GM21717 (cell line): ENCODE measurements at regions not wholly inside any gene's neighbourhood (a gene's known extent, or its start where the extent isn't known, plus 50 kb on each side); places are given as distances from the start of the nearest gene placed in this dataset.
"Not testable (repeated sequence)": the region's sequence is repeated elsewhere in the genome, so short reads cannot be mapped to it uniquely, and the experiment has no call there.

ENCODE experiments used
- ATAC-seq: cut with Tn5 transposase; IDR thresholded peaks from one replicate; pipeline ENCODE4 v1.9.1; 2021; ENCODE audit warnings: mild to moderate bottlenecking, moderate library complexity; ENCODE audit not compliant: unreplicated experiment

DNA sequence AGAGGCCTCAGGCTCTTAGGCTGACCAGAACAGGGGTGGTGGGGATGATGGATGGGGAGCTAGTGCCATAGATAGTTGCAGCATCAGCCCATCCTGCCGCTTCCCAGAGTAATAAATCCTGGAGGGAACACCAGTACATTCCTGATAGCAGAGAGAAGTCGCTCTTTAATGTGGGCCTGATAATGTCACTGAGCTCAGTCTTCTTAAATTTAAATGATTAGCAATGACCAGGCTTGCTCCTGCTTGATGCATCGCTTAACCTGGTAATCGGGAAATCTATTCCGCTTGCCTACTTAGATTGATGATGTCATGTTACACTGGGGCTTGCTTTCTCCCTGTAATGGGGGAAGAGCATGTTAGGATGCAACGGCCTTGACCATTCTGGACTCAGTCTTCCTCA lies 218.6 kb upstream of the PLXNA2 start:
- ATAC-seq = no peak

DNA sequence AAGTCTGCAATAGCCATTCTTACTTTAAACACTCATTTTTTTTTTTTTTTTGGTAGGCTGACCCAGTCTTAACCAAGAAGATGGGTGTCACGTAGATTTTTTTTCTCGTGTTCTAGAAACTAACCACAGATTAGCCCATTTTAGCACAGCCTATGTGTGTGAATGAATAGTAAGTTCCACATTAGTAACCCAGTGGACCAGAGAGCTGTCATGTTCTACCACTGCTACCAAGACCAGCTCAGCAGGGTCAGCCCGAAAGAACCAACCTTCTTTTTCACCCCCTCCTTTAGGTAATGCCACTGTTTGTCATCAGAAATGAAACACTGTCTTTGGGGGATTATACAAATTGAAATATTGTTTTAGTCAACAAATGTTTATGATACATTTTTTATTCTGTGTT lies 221.1 kb upstream of the PLXNA2 start:
- ATAC-seq = no peak

DNA sequence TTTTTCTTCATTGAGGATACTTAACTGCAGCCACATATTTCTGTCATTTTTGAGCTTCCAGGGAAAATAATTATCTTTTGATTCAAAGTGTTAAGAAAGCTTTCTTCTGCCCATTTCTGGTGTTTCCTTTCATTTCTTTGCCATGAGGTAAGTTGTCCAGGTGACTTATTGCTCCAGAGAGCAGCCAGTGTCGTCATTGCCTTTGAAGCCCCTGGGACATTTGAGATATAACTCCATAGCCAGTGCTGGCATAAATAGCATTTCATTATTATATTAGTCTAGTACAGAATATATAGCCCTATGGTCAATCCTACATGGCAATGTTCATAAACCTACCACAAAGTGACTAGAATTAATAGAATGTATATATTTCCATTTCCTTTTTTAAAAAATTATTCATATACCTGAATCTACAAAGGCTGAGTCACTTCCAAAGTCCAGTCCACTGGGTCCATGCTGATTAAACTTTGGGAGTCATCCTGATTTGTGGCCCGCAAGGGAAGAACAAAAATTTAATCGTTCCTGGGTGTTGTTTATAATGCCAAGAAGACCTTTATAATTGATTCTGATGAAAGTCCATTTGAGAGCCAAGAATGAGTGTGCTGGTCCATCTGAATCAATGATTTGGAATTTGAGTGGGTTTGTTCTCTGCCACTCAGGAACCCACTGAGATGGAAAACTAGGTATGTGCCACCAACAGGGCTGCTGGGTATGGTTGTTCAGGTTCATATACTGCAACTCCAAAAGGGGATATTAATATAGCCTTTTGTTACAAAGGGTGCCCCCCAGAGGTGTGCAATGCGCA lies 221.8 kb upstream of the PLXNA2 start:
- no peak for ATAC-seq

DNA sequence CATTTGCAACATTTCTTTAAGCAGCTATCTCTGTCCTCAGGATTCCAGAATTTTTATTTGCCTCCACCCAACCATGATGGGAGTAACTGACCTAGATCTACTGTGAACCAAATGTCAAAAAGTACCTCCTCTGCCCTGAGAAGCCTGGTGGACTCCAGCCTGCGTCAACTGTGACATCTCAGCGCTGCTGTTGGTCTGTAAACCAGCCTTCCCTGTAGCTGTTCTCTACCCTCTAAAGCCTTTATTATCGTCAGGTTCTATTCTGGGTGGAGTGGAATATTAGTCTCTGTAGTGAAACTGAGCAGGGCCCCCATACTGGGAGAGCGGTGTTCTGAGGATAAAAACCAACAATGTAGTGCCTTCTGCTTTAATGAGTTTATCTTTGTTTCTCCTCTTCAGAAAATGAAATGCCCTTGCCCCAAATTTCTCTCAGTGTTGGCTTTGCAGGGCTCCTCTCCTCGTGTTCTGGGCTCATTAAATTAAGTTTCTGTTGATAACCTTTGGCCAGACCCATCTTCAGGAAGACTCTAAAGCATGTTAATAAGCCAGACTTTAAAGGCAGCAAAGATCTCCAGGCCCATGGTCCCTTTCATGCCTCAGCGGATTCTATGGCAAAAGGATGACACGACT lies 223.1 kb upstream of the PLXNA2 start:
- ATAC-seq = no peak

DNA sequence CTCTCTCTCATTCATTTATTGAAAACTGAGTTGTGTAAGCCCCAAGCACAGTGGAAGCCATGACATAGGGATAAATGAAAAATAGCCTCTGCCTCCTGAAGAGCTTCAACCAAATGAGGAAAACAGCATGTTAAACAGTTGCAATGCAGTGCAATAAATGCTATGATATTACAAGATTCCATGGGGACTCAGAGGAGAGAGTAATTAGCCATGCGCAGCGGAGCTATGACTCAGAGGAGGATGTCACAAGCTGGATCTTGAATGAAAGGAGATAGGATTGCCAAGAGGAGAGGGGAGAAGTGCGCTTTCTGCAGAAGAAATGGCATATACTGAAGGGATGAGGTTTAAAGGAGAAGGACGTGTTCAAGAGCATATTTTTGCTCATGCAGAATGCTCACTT lies 231.3 kb upstream of the PLXNA2 start:
- ATAC-seq = no peak

DNA sequence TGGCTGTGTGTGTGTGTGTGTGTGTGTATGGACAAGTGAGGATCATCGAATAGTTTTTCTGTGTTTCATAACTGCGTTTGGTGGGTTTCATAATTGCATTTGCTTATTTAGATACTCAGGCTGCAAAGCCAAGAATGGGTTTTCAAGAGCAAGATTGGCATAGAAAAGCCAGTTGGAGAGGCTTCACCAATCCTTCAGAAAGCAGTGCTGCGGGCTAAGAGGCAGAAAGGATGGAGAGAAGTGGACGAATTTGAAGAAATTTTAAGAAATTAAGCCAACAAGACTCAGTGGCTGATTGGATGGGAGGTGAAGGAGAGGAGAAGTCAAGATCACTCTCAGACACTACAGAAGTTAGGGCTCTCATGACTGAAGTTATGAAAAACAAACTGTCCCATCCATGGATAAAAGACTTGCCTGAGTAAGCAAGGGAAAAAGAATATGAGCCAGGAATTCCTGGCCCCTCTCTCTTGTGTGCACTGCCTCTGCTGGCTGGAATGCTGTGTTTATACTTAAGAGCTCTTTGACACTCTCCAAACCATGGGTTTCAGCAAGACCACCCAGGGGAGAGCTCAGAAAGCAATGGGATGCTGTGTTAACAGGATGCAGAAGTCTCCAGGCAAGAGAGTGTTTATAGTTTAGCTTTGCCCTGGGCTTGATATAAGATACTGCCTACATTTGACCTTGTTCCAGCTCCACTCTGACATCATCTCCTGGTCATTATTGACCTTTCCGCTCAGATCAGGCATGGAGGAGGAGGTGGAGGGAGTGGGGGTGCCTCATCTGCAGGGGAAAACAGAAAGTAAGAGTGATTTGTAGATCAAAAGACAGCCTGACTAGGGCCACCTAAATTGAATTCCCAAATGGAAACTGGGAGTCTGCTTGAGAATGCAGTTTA lies 232.0 kb upstream of the PLXNA2 start:
- ATAC-seq = no peak

DNA sequence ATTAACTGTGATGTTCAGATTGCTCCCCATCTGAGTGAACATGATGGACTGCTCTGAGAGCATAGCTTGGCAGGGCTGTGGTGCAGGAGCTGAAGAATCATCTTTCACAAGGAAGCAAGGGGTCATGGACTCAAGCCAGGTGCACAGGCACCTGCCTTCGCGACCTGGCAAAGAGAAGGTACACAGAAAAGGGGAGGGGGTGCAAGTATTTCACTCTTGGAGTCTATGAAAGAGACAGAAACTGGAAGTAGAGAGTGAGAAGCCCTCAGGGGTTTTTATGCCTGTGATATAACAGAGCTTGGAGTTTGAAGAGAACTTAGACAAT lies 232.6 kb upstream of the PLXNA2 start:
- no peak for ATAC-seq

DNA sequence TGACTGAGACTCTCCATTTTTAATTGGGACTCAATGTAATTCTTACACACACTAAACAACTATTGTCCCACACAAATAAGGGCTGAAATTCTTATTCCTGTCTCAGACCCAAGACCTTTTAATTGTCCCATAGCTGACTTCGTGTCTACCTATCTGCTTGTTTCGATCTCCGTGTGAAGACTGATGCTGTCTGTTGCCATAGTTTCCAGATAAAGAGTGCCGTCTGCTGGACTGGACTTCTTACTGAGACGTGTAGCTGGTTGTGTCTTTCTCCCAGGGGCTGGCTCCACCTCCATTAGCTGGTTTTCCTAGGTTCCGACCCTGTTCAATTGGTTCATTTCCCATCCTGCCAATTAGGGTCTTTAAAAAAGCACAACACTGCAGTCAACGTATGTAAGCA lies 235.3 kb upstream of the PLXNA2 start:
- no peak for ATAC-seq

DNA sequence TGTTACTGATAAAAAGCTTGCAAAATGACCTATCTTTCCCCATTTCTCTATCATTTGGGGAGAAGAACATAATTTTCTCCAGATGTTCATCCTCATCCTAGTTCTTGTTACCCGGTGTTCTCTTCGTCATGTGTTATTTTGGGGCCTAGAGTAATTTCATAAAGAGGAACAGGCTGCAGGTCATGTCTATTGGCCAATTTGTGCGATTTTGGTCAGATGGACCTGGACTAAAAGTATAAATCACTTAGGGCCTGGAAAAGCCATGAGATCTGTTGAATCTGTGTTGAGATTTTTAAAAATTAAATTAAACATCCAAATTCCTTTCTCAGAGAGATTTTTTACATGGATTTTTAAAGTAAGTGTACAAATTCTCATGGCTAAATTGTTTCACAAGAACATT lies 241.3 kb upstream of the PLXNA2 start:
- ATAC-seq = no peak

DNA sequence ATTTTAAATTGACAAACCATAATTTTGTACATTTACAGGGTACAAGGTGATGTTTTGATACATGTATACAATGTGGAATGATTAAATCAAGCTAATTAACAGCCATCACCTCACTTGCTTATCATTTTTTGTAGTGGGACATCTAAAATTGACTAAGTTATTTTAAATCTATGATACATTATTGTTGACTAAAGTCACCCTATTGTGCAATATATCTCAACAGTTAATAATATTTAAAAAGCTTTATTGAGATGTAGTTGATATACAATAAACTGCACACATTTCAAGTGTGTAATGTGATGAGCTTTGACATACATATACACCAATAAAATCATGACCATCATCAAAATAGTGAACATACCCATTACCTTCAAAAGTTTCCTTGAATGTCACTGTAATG lies 242.5 kb upstream of the PLXNA2 start:
- ATAC-seq = no peak

DNA sequence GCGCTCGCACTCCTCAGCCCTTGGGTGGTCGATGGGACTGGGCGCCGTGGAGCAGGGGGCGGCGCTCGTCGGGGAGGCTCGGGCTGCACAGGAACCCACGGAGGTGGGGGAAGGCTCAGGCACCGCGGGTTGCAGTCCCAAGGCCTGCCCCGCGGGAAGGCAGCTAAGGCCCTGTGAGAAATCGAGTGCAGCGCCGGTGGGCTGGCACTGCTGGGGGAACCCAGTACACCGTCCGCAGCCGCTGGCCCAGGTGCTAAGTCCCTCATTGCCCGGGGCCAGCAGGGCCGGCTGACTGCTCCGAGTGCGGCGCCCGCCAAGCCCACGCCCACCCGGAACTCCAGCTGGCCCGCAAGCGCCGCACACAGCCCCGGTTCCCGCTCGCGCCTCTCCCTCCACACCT lies 244.2 kb upstream of the PLXNA2 start:
- ATAC-seq = not testable (repeated sequence)

DNA sequence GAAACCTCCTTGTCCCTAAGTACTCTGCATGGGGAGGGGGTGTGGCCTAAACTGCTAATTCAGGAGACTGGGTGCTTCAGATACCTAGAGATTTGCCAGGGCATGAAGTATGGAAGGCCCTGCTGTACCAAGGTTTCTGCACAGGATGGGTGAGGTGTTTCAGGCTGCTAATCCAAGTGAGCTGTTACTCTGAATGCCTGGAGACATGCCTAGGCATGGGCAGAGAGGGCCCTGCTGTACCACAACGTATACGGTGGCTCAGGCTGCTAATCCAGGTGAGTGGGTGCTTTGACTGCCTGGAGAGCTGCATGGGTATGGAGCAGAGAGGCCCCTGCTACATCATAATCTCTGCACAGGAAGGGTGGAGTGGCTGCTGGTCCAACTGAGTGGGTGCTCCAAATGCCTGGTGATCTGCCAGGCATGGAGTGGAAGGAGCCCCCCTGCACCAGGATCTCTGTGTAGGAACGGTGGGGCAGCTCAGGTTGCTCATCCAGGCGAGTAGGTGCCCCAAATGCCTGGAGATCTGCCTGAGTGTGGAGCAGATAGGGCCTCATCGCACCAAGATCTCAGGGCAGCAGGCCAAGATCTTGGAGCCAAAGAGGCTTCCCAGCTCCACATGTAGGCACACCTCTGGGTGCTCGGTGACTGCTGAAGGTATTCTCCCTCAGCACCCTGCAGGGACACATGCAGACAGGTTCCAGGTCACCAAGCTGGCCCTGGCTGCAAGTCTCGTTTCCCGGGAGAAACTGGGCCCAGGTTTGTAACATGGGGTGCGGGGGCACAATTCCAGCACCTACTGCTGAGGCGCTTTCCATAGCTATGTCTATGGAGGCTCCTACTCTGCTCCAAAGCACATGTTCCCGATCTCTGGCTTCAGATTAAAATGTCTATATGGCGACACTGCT lies 252.5 kb upstream of the PLXNA2 start:
- ATAC-seq = no peak

DNA sequence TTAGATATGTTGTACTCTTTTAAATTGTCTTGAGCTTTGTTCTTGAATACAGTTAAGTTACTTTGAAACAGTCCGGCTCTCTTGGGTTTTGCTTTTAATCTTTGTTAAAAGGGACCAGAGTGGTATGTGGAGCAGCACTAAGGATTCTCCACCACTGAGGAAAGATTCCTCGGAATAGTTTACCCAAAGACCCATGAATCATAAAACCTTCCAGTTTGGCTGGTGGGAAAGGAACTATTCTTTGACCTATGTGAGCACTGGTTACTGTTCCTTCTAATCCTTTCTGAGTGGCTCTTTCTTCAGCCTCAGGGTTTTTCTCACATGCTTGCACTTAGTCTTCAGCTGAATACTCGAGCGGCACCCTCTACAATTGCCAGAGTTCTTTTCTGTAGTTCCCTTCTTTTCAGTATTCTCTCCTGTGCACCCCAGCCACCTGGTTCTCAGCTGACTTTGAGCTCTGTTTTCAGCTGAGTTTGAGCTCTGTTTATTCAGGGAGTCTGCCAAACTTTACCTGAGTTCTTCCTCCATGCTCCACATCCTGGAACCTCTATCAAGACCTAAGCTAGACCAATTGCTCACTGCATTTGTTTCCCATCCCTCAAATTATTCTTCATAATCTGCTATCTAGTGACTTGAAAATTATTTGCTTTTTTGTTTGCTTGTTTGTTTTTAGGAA lies 253.8 kb upstream of the PLXNA2 start:
- ATAC-seq = no peak

DNA sequence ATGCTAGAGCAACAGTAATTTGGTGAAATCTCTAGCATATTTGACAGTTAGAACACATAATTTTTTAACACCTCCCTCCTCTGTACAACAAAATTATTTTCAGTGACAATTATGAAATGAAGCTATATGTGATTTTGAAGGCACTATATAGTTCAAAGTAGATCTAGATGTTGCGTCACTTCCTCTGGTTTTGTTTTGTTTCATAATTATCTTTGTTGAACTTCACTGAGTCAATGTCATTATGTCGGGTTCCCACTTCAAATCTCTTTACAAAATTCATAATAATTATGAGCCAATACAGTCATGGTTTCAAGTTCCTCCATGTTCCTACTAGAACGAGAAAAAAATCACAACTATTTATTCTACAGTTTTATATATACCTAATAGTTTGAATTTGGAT lies 254.8 kb upstream of the PLXNA2 start:
- ATAC-seq = no peak

DNA sequence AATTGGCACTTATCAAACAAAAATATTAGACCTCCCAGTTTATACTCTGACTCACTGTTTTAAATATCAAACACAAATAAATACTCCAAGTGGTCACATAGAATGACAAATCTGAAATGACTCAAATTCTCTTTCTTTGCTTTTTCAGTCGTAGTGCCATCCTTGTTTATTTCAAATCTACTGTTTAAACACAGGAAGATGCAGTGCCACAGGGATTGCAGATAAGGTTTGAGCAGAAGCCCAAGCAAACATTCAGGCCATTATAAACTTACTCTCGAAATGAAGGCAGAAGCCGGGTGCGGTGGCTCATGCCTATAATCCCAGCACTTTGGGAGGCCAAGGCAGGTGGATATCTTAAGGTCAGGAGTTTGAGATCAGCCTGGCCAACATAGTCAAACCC lies 255.4 kb upstream of the PLXNA2 start:
- no peak for ATAC-seq

DNA sequence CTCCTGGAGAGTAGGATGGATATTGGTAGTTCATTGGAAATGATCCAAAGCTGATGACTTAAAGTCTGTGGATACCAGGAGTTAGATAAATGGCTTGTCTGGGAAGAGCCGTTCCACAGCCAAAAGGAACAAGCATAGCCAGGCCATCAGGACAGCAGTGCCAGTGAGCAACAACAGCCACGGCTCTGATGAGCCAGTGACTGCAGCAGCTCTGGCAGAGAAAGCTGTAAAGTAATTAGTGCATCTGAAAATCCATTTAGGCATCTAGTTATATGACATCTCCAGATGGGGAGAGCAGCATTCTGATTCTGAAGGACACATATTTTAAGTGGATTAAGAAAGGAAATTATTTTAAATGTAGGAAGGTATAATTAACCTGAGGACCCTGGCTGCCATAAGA lies 256.2 kb upstream of the PLXNA2 start:
- no peak for ATAC-seq

DNA sequence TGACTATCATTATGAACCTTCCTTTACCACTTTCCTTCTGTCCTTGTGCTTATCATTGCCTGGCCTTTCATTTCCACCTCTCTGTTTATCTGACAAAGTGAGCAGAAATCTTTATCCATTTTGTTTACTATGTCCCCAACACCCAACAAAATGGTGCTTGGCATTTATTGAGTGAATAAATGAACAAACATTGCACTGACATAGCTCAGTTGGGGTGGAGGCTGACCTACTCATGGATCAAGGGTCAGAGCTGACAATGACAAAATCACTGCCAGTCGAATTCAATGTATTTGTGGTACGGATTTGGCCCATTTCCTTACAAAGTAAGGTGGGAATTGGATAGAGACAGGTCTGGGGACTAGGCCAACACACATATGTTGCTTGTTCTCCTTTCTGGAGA lies 257.4 kb upstream of the PLXNA2 start:
- ATAC-seq = no peak

DNA sequence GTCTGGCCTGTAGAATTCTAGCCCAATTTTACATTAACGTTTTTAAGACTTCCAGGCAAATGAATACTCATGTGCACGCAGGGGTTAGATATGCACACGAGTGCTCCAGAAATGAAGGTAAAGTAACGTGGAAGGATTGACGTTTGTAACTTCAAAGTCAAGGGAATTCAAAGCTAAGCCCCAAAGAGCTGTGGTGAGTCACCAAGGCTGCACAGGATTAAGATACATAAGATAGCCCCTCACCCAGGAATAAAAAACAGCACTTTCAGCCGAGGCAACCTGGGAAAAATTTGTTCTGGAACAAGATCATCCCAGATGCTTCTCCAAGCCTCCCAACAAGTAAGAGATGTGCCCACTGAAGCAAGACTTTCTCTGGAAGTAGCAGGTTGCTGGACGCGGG lies 259.6 kb upstream of the PLXNA2 start:
- ATAC-seq = no peak

DNA sequence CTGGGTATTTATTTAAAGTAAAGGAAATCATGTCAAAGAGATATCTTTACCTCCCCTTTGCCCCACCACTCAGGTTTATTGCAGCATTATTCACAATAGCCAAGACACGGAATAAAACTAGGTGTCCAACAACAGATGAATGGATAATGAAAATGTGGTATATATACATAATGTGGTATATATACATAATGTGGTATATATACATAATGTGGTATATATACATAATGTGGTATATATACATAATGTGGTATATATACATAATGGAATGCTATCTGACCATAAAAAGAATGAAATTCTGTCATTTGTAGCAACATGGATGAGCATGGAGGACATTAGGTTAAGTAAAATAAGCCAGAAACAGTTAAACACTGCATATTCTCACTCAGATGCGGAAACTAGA lies 262.6 kb upstream of the PLXNA2 start:
- no peak for ATAC-seq

DNA sequence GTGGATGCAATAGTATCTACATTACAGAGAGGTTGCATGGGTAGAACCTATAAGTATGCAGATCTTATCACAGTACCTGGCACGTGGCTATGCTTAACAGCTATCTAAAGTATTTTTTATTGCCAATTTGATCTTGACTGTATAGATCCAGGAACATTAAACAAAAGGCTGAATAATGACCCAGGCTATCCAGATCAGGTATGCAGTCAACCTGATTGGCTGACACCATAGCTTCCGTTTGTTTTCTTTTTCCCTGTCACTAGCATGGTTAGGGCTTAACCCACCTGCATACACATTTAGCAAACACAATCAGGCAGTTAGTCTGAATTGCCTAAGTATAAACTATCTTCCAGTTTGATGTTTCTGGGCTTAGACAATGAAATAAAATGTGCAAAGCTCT lies 264.9 kb upstream of the PLXNA2 start:
- ATAC-seq = no peak
